Midbrain (tissue), 1 donor: ENCODE measurements at regions not wholly inside any gene's neighbourhood (a gene's known extent, or its start where the extent isn't known, plus 50 kb on each side); places are given as distances from the start of the nearest gene placed in this dataset.

ENCODE experiments used
- DNase-seq: peaks from one replicate; lab custom pipeline; 2025; lab: John Stamatoyannopoulos, UW

- no peak for DNase-seq
These were observed 283.6 kb upstream of the PCDH10 start for GRCh38 chr4:132865458-132865857.

- no peak for DNase-seq
These were observed 283.2 kb upstream of the PCDH10 start for GRCh38 chr4:132865922-132866321.

- peak; percentile 56 for DNase-seq
These were observed 282.5 kb upstream of the PCDH10 start for GRCh38 chr4:132866616-132867015.

GRCh38 chr4:132893787-132894186 lies 255.3 kb upstream of the PCDH10 start:
- DNase-seq = no peak

- no peak for DNase-seq
These were observed 247.9 kb upstream of the PCDH10 start for GRCh38 chr4:132901224-132901623.

GRCh38 chr4:132910229-132910748 lies 238.8 kb upstream of the PCDH10 start:
- DNase-seq = no peak

- DNase-seq = no peak
These were observed 231.0 kb upstream of the PCDH10 start for GRCh38 chr4:132918096-132918495.

- no peak for DNase-seq
These were observed 225.6 kb upstream of the PCDH10 start for GRCh38 chr4:132923516-132923915.

GRCh38 chr4:132934911-132935310 lies 214.2 kb upstream of the PCDH10 start:
- DNase-seq = no peak

GRCh38 chr4:132955146-132955545 lies 193.9 kb upstream of the PCDH10 start:
- peak; percentile 63 for DNase-seq

GRCh38 chr4:132956962-132957361 lies 192.1 kb upstream of the PCDH10 start:
- DNase-seq = peak; percentile 71

- DNase-seq = no peak
These were observed 190.4 kb upstream of the PCDH10 start for GRCh38 chr4:132958457-132959263.

- DNase-seq = no peak
These were observed 167.5 kb upstream of the PCDH10 start for GRCh38 chr4:132981611-132982010.

- DNase-seq = no peak
These were observed 166.9 kb upstream of the PCDH10 start for GRCh38 chr4:132982151-132982550.

- DNase-seq = no peak
These were observed 158.0 kb upstream of the PCDH10 start for GRCh38 chr4:132991111-132991510.

GRCh38 chr4:132992686-132993085 lies 156.4 kb upstream of the PCDH10 start:
- DNase-seq = peak; percentile 26

GRCh38 chr4:132998585-132999230 lies 150.4 kb upstream of the PCDH10 start:
- no peak for DNase-seq

- DNase-seq = no peak
These were observed 149.1 kb upstream of the PCDH10 start for GRCh38 chr4:133000012-133000411.

GRCh38 chr4:133003169-133003568 lies 145.9 kb upstream of the PCDH10 start:
- DNase-seq = no peak

- peak; percentile 11 for DNase-seq
These were observed 134.5 kb upstream of the PCDH10 start for GRCh38 chr4:133014473-133015135.

- DNase-seq = no peak
These were observed 103.8 kb upstream of the PCDH10 start for GRCh38 chr4:133045288-133045687.

- no peak for DNase-seq
These were observed 102.9 kb upstream of the PCDH10 start for GRCh38 chr4:133046156-133046555.

GRCh38 chr4:133058701-133059100 lies 90.4 kb upstream of the PCDH10 start:
- no peak for DNase-seq
